ENCODE measurements at regions not wholly inside any gene's neighbourhood (a gene's known extent, or its start where the extent isn't known, plus 50 kb on each side); places are given as distances from the start of the nearest gene placed in this dataset.
"Not testable (repeated sequence)": the region's sequence is repeated elsewhere in the genome, so short reads cannot be mapped to it uniquely, and the experiment has no call there.

GRCh38 chr21:9004815-9005518, 1516.4 kb upstream of the TPTE start:
- H3K4ac ChIP-seq (ENCODE audit: low read depth, low read length) = not testable (repeated sequence)

GRCh38 chr21:9005671-9006070, 1515.7 kb upstream of the TPTE start:
- no CpG with 5 or more reads among the region's 1 CpG for WGBS (ENCODE audit: extremely low coverage, insufficient coverage, low lambda C conversion rate)
- not testable (repeated sequence) for H2BK120ac ChIP-seq (ENCODE audit: low read depth, low read length); H3K4me2 ChIP-seq (ENCODE audit: low read length); H4K8ac ChIP-seq (ENCODE audit: low read depth, low read length); H3K27me3 ChIP-seq (ENCODE audit: insufficient read depth, low read length, poor library complexity); H2AK5ac ChIP-seq (ENCODE audit: low read length); H3K27ac ChIP-seq (ENCODE audit: low read depth, low read length); H3K9ac ChIP-seq (ENCODE audit: low read length); H3K36me3 ChIP-seq (ENCODE audit: control insufficient read depth, insufficient read depth, low read length); H3K4ac ChIP-seq (ENCODE audit: low read depth, low read length); H2BK5ac ChIP-seq (ENCODE audit: low read length); H2BK15ac ChIP-seq (replicated peaks; ENCODE audit: low read depth); H3K79me2 ChIP-seq (ENCODE audit: control insufficient read depth, insufficient read depth, low read length); DNase-seq; H3K18ac ChIP-seq (ENCODE audit: low read length); H3K4me1 ChIP-seq (ENCODE audit: control insufficient read depth, low read depth, low read length); H4K5ac ChIP-seq (ENCODE audit: low read length); H3K56ac ChIP-seq (ENCODE audit: low read length); H3K23ac ChIP-seq (ENCODE audit: low read length); H3K79me1 ChIP-seq (ENCODE audit: low read length); H3K4me3 ChIP-seq (ENCODE audit: low read length)

More at GRCh38 chr21:9004815-9005518, 1516.4 kb upstream of the TPTE start:
- H3K4me1 ChIP-seq (ENCODE audit: control insufficient read depth, low read depth, low read length); DNase-seq; H3K27ac ChIP-seq (ENCODE audit: low read depth, low read length); H3K23ac ChIP-seq (ENCODE audit: low read length); H3K56ac ChIP-seq (ENCODE audit: low read length); H3K4me2 ChIP-seq (ENCODE audit: low read length); H2BK15ac ChIP-seq (replicated peaks; ENCODE audit: low read depth); H3K36me3 ChIP-seq (ENCODE audit: control insufficient read depth, insufficient read depth, low read length); H3K18ac ChIP-seq (ENCODE audit: low read length); H3K9ac ChIP-seq (ENCODE audit: low read length); H2AK5ac ChIP-seq (ENCODE audit: low read length); H3K27me3 ChIP-seq (ENCODE audit: insufficient read depth, low read length, poor library complexity); H4K5ac ChIP-seq (ENCODE audit: low read length); H3K79me2 ChIP-seq (ENCODE audit: control insufficient read depth, insufficient read depth, low read length); H4K8ac ChIP-seq (ENCODE audit: low read depth, low read length); H2BK120ac ChIP-seq (ENCODE audit: low read depth, low read length); H2BK5ac ChIP-seq (ENCODE audit: low read length); H3K79me1 ChIP-seq (ENCODE audit: low read length): not testable (repeated sequence)
- peak overlapping the region; percentile 57 for H3K4me3 ChIP-seq (ENCODE audit: low read length)
- no CpG with 5 or more reads among the region's 3 CpGs for WGBS (ENCODE audit: extremely low coverage, insufficient coverage, low lambda C conversion rate)

- not testable (repeated sequence) for H3K27me3 ChIP-seq (ENCODE audit: insufficient read depth, low read length, poor library complexity); H3K4ac ChIP-seq (ENCODE audit: low read depth, low read length); H3K27ac ChIP-seq (ENCODE audit: low read depth, low read length); H3K18ac ChIP-seq (ENCODE audit: low read length); H3K4me3 ChIP-seq (ENCODE audit: low read length); H3K79me1 ChIP-seq (ENCODE audit: low read length); H2BK120ac ChIP-seq (ENCODE audit: low read depth, low read length); H2BK15ac ChIP-seq (replicated peaks; ENCODE audit: low read depth); H3K79me2 ChIP-seq (ENCODE audit: control insufficient read depth, insufficient read depth, low read length); H4K8ac ChIP-seq (ENCODE audit: low read depth, low read length); H3K36me3 ChIP-seq (ENCODE audit: control insufficient read depth, insufficient read depth, low read length); DNase-seq; H3K56ac ChIP-seq (ENCODE audit: low read length); H2AK5ac ChIP-seq (ENCODE audit: low read length); H2BK5ac ChIP-seq (ENCODE audit: low read length); H3K9ac ChIP-seq (ENCODE audit: low read length); H3K4me1 ChIP-seq (ENCODE audit: control insufficient read depth, low read depth, low read length); H4K5ac ChIP-seq (ENCODE audit: low read length); H3K4me2 ChIP-seq (ENCODE audit: low read length); H3K23ac ChIP-seq (ENCODE audit: low read length)
Observed at GRCh38 chr21:9006111-9006510, 1515.3 kb upstream of the TPTE start.

- not testable (repeated sequence) for H3K79me2 ChIP-seq (ENCODE audit: control insufficient read depth, insufficient read depth, low read length); H3K56ac ChIP-seq (ENCODE audit: low read length); H2BK120ac ChIP-seq (ENCODE audit: low read depth, low read length); H3K36me3 ChIP-seq (ENCODE audit: control insufficient read depth, insufficient read depth, low read length); H3K4me2 ChIP-seq (ENCODE audit: low read length); H3K27ac ChIP-seq (ENCODE audit: low read depth, low read length); H2AK5ac ChIP-seq (ENCODE audit: low read length); H3K4me1 ChIP-seq (ENCODE audit: control insufficient read depth, low read depth, low read length); H3K23ac ChIP-seq (ENCODE audit: low read length); H3K79me1 ChIP-seq (ENCODE audit: low read length); H3K27me3 ChIP-seq (ENCODE audit: insufficient read depth, low read length, poor library complexity); H4K5ac ChIP-seq (ENCODE audit: low read length); DNase-seq; H3K9ac ChIP-seq (ENCODE audit: low read length); H4K8ac ChIP-seq (ENCODE audit: low read depth, low read length); H2BK15ac ChIP-seq (replicated peaks; ENCODE audit: low read depth); H2BK5ac ChIP-seq (ENCODE audit: low read length); H3K4me3 ChIP-seq (ENCODE audit: low read length); H3K18ac ChIP-seq (ENCODE audit: low read length); H3K4ac ChIP-seq (ENCODE audit: low read depth, low read length)
- no CpG with 5 or more reads among the region's 2 CpGs for WGBS (ENCODE audit: extremely low coverage, insufficient coverage, low lambda C conversion rate)
Observed at GRCh38 chr21:9006553-9007323, 1514.6 kb upstream of the TPTE start.

- Histone ChIP-seq H4K5ac (ENCODE audit: low read length) (no peak overlapping the region), H3K27ac (ENCODE audit: low read depth, low read length) (no peak overlapping the region), H2BK15ac (replicated peaks; ENCODE audit: low read depth) (no peak overlapping the region), H2BK5ac (ENCODE audit: low read length) (no peak overlapping the region), H2AK5ac (ENCODE audit: low read length) (no peak overlapping the region), H3K36me3 (ENCODE audit: control insufficient read depth, insufficient read depth, low read length) (peaks cover 1% of the 10 kb centered on the region), H3K27me3 (ENCODE audit: insufficient read depth, low read length, poor library complexity) (peaks cover 3% of the 10 kb centered on the region), H4K8ac (ENCODE audit: low read depth, low read length) (no peak overlapping the region), H3K4me1 (ENCODE audit: control insufficient read depth, low read depth, low read length) (no peaks in the 10 kb centered on the region), H3K4me3 (ENCODE audit: low read length) (peak overlapping the region; percentile 35), H3K18ac (ENCODE audit: low read length) (no peak overlapping the region), H2BK120ac (ENCODE audit: low read depth, low read length) (no peak overlapping the region), H3K23ac (ENCODE audit: low read length) (no peak overlapping the region), H3K79me1 (ENCODE audit: low read length) (no peaks in the 10 kb centered on the region), H3K4me2 (ENCODE audit: low read length) (no peak overlapping the region), H3K9ac (ENCODE audit: low read length) (no peak overlapping the region), H3K56ac (ENCODE audit: low read length) (no peak overlapping the region), H3K4ac (ENCODE audit: low read depth, low read length) (no peak overlapping the region), H3K79me2 (ENCODE audit: control insufficient read depth, insufficient read depth, low read length) (no peaks in the 10 kb centered on the region)
- DNase-seq = no peak
Observed at GRCh38 chr21:9008636-9009035, 1512.7 kb upstream of the TPTE start.

Data from mesendoderm (in vitro differentiated cells).